Testis (tissue), 2 donors: ENCODE measurements at regions not wholly inside any gene's neighbourhood (a gene's known extent, or its start where the extent isn't known, plus 50 kb on each side); places are given as distances from the start of the nearest gene placed in this dataset.

Experiments
- CTCF ChIP-seq, 3 experiments: fragments of 450-650 bp in 2 of 3; fragments of 200-600 bp in 1 of 3; sonication (generic) in 1 of 3; IDR thresholded peaks; one replicate each; pipeline ENCODE4 v1.5.1; 2016 to 2019; ENCODE audit warnings: antibody characterized with exemption in 3 of 3, mild to moderate bottlenecking in 2 of 3, moderate library complexity in 1 of 3
- POLR2A ChIP-seq: fragments of 450-650 bp; IDR thresholded peaks from one replicate; pipeline ENCODE4 v1.6.1; 2017; ENCODE audit warnings: antibody characterized with exemption, mild to moderate bottlenecking, moderate library complexity

DNA sequence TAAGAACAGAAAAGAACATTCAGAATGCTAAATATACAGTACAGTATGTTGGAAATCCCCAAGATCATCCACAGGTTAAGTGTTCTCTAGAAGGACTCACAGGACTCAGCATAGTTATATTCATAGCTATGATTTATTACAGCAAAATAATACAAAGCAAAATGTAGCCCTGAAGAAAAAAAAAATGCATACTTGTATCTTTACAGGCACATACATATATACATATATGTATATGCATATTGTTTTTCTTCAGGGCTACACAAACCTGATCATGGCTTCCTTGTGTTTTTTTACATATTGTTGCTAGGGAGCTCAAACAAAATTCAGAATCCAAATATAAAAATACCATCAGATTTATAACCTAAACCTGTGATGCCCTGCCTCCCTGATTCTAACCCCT is 78.5 kb downstream of the TUBA3C start:
- TF ChIP-seq CTCF (IDR thresholded peaks at IDR 0.05) (no peak), POLR2A (no peak)
